GM19467 (cell line): ENCODE measurements at regions not wholly inside any gene's neighbourhood (a gene's known extent, or its start where the extent isn't known, plus 50 kb on each side); places are given as distances from the start of the nearest gene placed in this dataset.
"Not testable (repeated sequence)": the region's sequence is repeated elsewhere in the genome, so short reads cannot be mapped to it uniquely, and the experiment has no call there.

ENCODE experiments used
- ATAC-seq: cut with Tn5 transposase; IDR thresholded peaks from one replicate; pipeline ENCODE4 v1.9.1; 2021; ENCODE audit warnings: mild to moderate bottlenecking, moderate library complexity; ENCODE audit not compliant: unreplicated experiment

GRCh38 chr14:99009871-99010270, 262.1 kb downstream of the BCL11B start:
- ATAC-seq = no peak

GRCh38 chr14:99011385-99011784, 260.6 kb downstream of the BCL11B start:
- ATAC-seq = no peak

- no peak for ATAC-seq
Observed at GRCh38 chr14:99012703-99013102, 259.3 kb downstream of the BCL11B start.

- ATAC-seq = no peak
Observed at GRCh38 chr14:99015833-99016232, 256.2 kb downstream of the BCL11B start.

GRCh38 chr14:99023371-99023770, 248.6 kb downstream of the BCL11B start:
- no peak for ATAC-seq

GRCh38 chr14:99024926-99025325, 247.1 kb downstream of the BCL11B start:
- no peak for ATAC-seq

GRCh38 chr14:99025418-99025817, 246.6 kb downstream of the BCL11B start:
- ATAC-seq = no peak

- no peak for ATAC-seq
Observed at GRCh38 chr14:99026471-99026870, 245.5 kb downstream of the BCL11B start.

- no peak for ATAC-seq
Observed at GRCh38 chr14:99028041-99028440, 244.0 kb downstream of the BCL11B start.

- ATAC-seq = no peak
Observed at GRCh38 chr14:99028521-99028920, 243.5 kb downstream of the BCL11B start.

- no peak for ATAC-seq
Observed at GRCh38 chr14:99029145-99029915, 242.7 kb downstream of the BCL11B start.

GRCh38 chr14:99029916-99030305, 242.1 kb downstream of the BCL11B start:
- ATAC-seq = no peak

GRCh38 chr14:99030454-99030853, 241.5 kb downstream of the BCL11B start:
- ATAC-seq = no peak

GRCh38 chr14:99032759-99033158, 239.2 kb downstream of the BCL11B start:
- ATAC-seq = no peak

- no peak for ATAC-seq
Observed at GRCh38 chr14:99033951-99034350, 238.0 kb downstream of the BCL11B start.

- no peak for ATAC-seq
Observed at GRCh38 chr14:99034711-99035171, 237.3 kb downstream of the BCL11B start.

- ATAC-seq = no peak
Observed at GRCh38 chr14:99035268-99035667, 236.7 kb downstream of the BCL11B start.

- ATAC-seq = no peak
Observed at GRCh38 chr14:99035712-99036610, 236.0 kb downstream of the BCL11B start.

GRCh38 chr14:99036611-99037293, 235.2 kb downstream of the BCL11B start:
- no peak for ATAC-seq

- not testable (repeated sequence) for ATAC-seq
Observed at GRCh38 chr14:99037326-99037725, 234.7 kb downstream of the BCL11B start.

GRCh38 chr14:99037777-99038430, 234.1 kb downstream of the BCL11B start:
- no peak for ATAC-seq
